Upper lobe of left lung (tissue), 4 donors: ENCODE measurements at regions not wholly inside any gene's neighbourhood (a gene's known extent, or its start where the extent isn't known, plus 50 kb on each side); places are given as distances from the start of the nearest gene placed in this dataset.

Experiments
- CTCF ChIP-seq, 6 experiments: fragments of 450-650 bp in 4 of 6; fragments of 200-600 bp in 2 of 6; sonication (generic) in 2 of 6; IDR thresholded peaks; one replicate each; pipeline ENCODE4 v1.5.1; 2016 to 2019; ENCODE audit warnings: antibody characterized with exemption in 6 of 6
- POLR2A ChIP-seq, 4 donors: fragments of 450-650 bp; IDR thresholded peaks; one replicate each; pipeline ENCODE4 v1.5.1; 2016 to 2017; ENCODE audit warnings: antibody characterized with exemption in 4 of 4, mild to moderate bottlenecking in 2 of 4

- TF ChIP-seq CTCF (IDR thresholded peaks at IDR 0.05) (no peak), POLR2A (IDR thresholded peaks at IDR 0.05) (no peak)
These were observed 232.4 kb downstream of the MEIS1 start for GRCh38 chr2:66667301-66667700.
